Stimulated activated CD4-positive, alpha-beta T cell treated with anti-CD3 and anti-CD28 coated beads, Interleukin-15, amount 100 ng/mL, for 24 hours (primary cell): ENCODE measurements at regions not wholly inside any gene's neighbourhood (a gene's known extent, or its start where the extent isn't known, plus 50 kb on each side); places are given as distances from the start of the nearest gene placed in this dataset.

Experiments
- DNase-seq: peaks from one replicate; pipeline ENCODE4 v3.0.0-alpha.2; 2020

DNA sequence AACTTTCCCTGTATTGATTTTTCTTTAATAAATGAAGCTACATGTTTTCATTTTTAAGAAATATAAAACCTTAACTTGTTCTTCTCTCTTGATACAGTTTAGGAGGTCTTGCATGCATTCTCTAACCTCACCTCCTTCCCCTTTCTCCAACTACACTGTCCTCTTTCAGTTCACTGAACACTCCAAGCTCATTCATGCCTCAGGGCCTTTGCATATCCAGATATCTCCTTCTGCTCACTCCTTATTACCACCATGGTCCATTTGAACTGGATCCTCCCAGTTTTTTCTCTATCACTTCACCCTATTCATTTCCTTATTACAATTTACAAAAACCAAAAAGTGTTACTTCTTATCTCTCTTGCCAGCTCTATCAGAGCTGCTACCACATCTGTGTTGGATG is 242.9 kb upstream of the PLEKHG7 start:
- DNase-seq = no peak

DNA sequence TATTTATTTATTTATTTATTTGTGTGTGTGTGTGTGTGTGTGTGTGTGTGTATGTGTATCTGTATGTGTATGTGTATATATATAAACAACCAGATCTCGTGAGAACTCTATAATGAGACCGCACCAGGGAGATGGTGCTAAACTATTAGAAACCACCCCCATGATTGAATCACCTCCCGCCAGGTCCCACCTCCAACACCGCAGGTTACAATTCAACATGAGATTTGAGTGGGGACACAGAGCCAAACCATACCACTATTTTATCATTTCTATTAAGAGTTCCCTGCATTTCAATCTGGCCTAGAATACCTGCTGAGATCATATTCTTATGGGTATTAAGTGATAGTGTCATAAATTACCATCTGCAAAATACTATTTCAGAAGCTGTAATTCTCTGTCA is 243.8 kb upstream of the PLEKHG7 start:
- no peak for DNase-seq

DNA sequence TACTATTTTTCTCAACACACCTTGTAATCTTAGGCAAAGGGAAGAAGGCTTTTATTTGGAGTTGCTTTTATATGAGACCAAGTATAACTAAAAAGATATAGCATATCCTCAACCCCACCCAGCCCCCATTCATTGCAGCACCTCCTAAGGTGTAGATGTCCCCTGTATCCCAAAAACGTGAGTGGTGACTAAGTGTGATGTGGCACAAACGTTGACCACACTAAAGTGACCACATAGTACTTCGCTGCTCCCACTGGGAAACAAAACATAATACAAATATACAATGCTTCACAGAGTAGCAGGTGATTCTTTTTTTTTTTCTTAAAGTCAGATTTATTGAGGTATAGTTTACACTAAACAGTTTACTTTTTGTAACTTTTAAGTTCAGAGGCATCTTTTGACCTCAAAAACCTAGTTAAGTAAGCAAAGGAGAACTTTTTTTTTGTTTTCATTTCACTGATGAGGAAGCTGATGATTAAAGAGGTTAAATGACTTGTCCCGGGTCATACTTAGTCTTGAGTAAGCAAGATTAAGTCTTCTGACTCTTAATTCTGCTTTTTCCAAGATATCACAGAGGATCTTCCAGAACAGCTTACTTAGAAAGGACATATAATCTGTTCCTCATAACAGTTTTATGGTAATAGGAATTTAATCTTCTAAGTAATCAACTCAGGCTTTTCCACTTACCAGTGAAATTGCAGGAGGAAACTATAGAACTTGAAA is 245.2 kb upstream of the PLEKHG7 start:
- no peak for DNase-seq

DNA sequence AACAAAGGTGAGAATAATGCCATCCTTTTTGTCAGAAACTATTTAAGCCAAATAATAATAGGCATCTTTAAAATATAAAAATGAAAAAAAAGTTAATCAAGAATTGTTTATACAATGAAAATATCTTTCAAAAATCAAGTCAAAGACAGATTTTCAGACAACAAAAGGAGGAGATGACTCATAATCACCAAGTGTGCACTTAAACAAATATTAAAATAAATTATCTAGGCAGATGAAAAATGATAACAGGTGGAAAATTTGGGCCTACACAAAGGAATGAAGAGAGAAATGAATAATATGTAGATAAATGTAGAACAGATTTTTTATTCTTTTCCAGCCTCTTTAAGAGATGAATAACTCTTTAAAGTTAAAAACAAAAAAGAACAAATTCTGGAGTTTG is 250.0 kb upstream of the PLEKHG7 start:
- no peak for DNase-seq

DNA sequence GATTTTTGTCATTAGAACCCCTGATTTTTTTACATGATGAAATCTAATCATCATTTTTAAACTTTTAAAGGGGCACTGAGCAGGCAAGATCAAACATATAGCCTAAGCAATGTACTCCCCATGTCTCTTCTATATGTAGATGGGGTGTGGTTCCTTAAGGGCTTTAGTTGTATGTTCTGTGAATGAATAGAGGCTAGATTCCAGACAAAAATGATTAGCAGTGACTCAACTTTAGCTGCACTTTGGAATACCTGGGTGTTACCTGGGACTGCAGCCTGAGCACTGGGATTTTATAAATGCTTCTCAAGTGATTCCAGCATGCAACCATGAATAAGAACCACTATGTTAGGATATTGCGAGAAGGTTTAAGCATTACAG is 256.7 kb upstream of the PLEKHG7 start:
- no peak for DNase-seq

DNA sequence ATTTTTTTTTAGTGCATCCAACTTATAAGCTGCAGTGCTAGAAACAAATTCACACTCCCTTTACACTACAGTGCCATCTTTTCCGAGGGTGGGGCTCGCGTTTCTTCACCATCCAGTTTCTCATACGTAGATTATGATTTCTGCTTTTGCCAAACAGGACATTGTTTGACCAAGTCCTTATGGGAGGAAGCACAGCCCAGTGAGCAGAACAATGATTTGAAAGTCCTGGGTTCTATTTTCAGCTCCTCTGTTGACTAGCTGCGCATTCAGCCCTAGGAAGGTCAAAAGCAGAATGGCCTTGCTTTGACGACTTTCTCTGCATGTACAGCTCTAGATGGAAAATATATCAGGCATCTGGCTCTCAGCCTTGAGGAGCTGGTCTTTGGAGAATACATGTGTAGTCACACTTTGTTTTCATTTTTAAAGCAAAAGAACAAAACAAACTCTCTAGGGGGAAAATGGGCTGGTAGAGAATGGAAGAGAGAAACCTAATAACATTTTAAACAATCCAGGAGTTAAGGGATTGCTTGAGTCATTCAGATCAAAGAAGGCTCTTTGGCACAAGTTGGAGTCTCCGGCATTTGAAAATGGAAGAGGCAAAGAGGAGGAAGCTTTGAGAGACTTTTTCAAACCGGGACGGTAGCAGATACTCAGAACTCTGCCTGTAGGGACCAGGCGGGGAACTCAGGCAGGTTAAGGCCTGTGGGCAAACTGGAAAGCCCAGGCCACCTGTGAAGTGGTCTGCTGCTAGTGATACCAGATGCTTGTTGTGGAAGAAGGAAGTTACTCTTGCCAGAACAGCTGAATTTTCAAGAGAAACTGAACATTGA is 257.3 kb upstream of the PLEKHG7 start:
- DNase-seq = no peak

DNA sequence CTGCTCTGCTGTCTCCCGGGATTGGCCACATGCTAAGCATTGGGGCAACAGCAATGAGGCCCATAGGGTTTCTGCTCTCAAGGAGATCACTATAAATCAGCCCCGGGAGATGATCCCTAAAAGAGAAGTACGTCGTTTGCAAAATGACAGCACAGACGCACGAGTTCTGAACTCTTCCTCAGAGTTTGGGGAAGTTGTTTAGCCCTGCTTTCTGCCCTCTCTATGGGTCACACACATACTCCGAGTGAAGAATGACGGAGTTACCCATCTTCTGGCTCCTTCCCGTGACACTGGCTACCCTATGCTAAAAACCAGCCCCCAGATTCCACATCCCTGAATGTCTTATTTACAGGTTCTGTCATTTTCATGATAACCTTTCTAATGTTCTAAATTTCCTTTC is 258.0 kb upstream of the PLEKHG7 start:
- DNase-seq = no peak

DNA sequence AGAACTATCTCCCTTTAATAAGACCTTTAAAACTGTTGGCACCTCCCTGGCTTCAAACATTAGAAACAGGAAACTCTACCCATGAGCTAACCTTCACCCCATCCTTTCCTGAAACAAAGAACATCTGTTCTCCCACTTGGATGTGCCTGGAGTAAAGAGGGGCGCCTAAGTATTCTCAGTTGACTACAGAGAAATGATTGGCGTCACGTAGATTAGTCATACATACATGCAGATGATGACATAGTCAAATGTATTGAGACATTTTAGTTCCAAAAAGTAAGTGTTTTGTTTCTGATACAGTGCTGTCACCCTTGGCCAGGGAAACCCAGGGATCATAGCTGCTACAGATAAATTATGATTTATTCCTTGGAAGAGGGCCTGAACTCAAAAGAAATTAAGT is 260.0 kb upstream of the PLEKHG7 start:
- DNase-seq = no peak

DNA sequence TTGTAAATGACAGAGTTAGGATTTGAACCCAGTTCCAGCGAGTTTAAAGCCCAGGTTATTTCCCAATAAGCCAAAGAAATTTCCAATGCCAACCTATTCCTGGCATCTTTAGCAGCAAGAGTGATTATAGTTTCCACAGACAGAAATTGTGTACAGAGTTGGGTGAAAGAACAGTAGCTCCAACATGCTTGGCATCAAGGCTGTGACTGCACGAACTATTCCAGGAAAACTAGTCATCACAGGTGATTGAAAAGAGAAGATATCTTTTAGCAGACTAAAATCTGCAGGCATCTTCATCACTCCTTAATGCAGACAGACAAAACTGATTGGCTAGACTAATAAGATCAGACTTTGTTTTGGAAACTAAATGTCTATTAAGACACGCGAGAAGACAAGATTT is 262.7 kb upstream of the PLEKHG7 start:
- DNase-seq = no peak

DNA sequence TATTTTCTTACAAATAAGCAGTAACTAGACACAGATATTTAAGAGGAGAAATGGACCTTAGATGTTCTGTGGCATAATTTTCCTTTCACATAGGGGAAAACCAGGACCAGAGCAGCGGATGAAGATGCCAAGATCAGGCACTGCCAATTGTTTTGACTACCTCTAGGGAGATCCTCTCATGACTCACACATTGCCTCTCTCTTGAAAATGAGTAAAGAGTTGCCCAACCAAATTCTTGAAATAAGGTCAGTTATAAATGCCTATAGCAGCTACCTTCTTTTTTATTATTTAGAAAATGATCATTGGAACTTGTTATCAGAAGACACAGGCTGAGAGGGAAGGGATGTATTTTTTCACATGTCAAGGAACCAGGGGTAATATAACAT is 263.4 kb upstream of the PLEKHG7 start:
- no peak for DNase-seq

DNA sequence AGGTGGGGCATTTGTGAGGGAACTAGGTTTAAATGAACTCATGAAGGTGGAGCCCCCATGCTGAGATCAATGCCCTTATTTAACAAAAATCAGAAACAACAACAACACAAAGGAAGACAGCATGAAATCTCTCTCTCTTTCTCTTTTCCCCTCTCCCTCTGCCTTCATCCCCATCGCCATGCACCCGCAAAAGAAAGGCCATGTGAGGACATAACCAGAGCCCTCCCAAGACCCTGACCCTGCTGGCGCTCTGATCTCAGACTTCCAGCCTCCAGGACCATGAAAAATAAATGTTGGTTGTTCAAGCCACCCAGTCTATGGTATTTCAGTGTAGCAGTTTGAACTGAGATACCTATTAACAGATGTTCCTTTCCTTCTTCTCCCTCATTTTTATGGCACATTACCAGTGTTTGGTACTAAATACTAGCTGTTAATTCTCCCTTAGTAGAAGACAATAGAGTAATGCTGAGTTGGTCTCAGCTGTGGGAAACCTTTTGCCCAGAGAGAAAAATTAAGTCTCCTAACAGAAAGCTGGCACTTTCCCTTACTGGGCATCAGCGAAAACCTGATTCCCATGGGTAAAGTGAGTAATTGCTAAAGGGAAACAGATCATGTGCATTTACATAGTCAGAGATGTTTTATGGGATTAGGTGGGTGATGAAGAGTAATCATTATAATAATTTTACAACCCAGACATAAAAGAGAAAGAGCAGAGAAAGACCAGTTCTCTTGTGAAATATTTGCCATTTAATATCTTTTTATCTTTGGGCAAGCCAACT is 264.0 kb upstream of the PLEKHG7 start:
- no peak for DNase-seq

DNA sequence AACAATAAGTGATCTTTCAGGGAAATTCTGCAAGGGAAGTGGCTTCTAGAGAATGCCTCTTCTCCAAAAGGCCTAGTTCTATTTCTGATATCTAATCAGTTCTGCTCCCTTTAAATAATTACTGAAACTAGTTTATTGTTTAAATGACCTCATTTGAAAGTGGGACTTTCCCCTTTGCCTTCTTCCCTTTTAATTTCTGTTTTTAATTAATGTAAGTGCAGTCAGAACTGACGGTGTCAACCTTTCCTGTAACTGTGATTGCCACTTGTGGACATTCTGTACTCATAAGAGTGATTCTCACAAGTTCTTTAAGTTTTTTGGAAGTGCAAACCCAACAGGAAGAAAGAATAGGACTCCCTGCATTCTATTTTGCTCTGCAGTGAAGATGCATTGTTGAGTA is 265.3 kb upstream of the PLEKHG7 start:
- DNase-seq = no peak

DNA sequence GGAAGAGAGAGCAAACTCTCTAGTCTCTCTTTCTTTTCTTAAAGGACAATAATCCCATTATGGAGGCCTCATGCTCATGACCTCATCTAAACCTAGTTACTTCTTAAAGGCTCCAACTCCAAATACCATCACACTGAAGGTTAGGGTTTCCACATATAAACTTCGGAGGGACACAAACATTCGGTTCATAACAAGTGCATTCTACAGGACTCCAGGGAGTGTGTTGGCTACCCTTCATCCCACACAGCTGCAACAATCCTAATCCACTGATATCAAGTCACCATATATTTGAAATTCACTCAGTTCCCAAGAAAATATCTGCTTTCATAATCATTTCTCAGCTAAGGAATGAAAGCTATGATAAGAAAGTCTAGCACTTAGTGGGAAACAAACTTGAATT is 265.9 kb upstream of the PLEKHG7 start:
- no peak for DNase-seq

DNA sequence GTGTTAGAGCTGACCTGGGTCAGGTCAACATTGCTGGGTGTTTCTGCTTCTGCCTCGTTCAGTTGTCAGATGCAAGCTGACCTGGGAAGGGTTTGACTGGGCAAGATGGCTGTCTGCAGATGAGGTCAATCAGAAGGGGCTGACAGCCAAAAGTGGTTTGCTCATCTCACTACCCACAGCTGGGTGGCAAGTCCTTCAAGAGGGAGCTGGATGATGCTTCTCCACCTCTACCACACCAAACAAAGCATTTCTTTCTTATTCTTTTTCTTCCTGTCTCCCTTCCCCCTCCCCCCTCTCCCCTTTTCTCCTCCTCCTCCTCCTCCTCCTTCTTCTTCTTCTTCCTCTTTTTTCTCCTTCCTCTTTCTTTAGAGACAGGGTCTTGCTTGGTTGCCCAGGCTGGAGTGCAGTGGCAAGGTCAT is 268.2 kb upstream of the PLEKHG7 start:
- no peak for DNase-seq

DNA sequence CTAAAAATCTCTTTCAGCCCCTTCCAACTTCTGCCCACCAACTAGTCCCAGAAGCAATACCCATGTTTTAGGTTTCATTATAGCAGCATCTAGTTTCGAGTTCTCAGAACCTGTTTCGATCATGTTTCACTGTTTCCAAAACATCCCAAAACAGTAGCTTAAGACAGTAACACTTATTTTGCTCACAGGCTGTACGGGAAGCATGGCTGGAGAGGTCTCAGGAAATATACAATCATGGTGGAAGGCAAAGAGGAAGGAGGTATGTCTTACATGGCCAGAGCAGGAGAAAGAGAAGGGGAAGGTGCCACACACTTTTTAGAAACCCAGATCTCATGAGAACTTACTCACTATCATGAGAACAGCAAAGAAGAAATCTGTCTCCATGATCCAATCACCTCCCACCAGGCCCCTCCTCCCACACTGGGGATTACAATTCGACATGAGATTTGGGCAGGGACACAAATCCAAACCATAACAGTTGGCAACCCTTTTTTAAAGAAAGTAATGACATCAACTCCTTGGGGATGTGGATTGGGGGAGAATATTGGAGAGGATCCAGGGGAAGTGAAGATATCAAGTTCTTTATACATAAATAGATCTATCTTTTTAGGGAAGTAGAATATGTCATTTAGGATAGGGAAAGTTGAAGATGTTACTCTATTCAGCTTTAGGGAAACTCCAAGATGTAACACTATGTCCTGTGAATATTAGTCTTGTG is 269.9 kb upstream of the PLEKHG7 start:
- no peak for DNase-seq

DNA sequence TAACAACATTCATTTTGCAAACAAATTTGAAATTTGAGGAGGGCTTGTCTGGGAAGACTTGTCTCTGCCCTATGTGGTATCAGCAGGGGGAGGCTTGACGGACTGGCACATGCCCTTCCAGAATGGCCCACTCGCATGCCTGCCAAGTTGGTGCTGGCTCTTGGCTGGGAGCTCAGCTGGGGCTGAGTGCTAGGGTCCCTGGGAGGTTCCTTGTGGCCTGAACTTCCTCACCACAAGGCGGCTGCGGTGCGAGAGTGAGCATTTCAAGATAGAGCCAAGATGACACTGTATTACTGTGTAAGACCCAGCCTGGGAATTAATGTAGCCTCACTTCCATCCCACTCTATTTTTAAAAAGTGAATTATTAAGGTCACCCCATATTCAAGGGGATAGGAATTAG is 271.6 kb upstream of the PLEKHG7 start:
- DNase-seq = peak; percentile 22

DNA sequence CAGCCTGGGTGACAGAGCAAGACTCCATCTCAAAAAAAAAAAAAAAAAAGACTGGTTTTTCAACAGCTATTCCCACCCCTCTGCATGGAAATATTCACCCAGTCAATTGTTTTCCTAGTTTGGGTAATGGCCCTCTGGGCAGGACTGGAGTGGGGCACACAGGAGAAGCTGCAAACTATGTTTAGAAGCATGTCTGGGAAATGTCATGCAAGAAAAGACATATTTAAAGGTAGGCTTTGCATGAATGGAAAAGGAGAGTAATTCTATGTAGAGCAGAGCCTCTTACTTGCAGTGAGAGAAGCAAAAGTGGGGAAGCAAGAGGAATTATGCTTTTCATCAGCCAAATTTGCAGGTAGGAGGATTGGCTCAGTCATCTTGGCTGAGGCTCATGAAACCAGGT is 276.5 kb upstream of the PLEKHG7 start:
- no peak for DNase-seq

DNA sequence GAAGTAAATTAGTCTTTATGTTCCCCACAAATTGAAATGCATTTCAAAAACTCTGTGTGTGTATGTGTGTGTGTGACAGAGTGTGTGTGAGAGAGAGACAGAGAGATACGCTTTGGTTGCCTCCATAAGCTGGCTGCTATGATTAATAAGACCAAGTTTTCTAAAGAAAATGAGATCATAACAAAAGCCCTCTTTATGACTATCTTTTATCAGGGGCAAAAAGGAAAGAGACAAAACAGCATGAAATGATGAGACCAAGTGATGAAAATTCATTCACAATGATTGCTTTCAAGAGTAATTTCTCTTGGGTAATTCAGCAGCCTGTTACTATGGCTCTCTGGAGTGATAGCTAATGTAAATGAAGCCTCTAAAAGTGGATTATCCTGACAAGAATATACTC is 277.6 kb upstream of the PLEKHG7 start:
- DNase-seq = no peak

DNA sequence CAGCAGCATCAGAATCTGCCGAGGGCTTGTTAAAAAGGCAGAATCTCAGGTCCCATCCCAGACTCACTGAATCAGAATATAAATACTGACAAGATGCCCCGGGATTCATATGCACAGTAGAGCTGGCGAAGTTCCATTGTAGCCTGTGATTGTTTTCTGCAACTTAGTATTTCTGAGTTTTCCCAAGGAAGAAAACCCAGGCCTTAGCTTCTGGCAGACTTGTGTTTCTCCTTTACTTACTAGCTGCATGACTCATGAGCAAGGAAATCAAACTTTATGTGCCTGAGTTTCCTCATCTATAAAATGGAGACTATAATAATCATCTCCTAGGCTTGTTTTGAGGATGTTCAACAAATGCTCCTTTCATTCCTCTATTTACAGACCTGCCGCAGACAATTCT is 278.5 kb upstream of the PLEKHG7 start:
- DNase-seq = no peak

DNA sequence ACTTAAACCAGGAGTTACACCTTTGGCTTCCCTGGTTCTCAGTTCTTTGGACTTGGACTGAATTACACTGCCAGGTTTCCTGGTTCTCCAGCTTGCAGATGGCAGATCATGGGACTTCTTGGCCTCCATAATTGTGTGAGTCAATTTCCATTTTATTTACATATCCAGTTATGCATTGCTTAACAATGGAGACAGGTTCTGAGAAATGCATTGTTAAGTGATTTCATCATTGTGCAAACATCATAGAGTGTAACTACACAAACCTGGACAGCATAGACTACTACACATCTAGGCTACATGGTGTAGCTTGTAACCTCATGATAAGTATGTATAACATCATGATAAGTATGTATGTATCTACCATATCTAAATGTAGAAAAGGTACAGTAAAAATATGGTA is 276.1 kb upstream of the BTG1 start:
- DNase-seq = no peak

DNA sequence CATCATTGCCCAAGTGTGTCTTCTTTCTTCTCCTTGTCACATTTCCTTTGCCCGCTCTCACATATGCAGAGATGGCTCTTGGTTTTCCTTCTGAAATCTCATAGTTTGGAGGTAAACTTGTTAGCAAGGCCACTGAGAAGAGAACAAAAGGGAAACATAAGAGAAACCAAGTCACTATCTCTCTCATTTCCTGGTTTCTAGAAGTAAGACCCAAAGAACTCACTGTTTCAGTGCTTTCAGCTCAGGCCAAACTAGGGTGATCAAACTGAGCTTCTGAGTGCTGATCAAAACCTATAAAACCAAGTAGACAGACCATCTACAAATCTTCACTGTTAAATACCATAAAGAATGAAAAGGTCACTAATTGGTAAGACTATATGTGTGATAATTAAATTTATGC is 275.4 kb upstream of the BTG1 start:
- no peak for DNase-seq

DNA sequence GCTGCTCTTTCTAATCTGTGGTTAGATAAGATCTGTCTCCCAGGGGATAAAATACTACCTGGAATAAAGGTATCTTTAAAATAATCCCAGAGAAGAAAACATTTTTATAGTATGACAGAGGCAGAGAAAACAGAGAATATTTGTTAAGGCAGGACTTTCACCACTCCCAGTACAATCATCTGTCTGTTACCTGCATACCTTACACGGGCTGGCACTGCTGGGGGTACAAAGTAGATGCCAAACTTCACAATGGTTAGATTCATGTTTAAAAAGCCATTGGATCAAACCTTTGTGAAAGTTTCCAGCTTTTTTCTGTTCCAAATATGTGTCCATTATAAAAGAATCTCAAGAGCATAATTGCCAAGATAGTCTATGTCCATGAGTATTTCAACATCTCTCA is 273.6 kb upstream of the BTG1 start:
- no peak for DNase-seq

DNA sequence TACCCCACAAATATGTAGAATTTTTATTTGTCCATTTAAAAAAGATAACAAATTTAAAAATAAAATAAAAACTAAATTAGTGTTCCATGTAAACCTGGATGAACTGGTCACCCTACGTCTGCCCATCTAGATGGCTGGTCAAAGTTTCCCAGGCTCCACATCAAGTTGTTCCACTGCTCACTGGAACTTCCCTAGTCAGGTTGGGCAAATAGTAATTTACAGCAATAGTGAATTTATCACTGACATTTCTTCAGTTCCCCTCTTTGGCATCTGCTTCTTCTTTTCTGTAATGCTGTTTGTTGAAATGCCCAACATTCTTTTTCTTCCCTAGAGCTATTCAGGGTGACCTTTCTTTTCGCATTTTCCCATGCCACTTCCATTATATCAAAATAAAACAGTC is 272.7 kb upstream of the BTG1 start:
- DNase-seq = no peak
